HG03103 (cell line): ENCODE measurements at regions not wholly inside any gene's neighbourhood (a gene's known extent, or its start where the extent isn't known, plus 50 kb on each side); places are given as distances from the start of the nearest gene placed in this dataset.
"Not testable (repeated sequence)": the region's sequence is repeated elsewhere in the genome, so short reads cannot be mapped to it uniquely, and the experiment has no call there.

Experiments
- ATAC-seq: cut with Tn5 transposase; IDR thresholded peaks from one replicate; pipeline ENCODE4 v1.9.1; 2021; ENCODE audit warnings: low read depth; ENCODE audit not compliant: unreplicated experiment

DNA sequence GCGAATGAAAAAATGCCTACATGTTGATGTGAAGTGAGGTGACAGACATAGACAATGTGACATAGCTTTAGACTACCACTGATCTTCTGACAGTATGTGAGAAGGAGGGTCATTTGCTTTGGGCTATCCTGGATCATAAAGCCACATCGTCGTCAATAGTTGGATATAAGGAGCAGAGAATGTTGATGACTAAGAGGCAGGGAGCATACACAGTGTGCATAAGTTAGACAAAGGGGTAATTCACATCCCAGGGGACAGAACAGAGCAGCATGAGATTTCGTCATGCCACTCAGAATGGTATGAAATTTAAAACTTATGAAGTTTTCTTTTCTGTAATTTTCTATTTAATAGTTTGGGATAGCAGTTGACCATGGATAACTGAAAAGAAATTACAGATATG lies 403.2 kb downstream of the DSC3 start:
- ATAC-seq = no peak

GRCh38 chr18:30634249-30634648 lies 408.3 kb downstream of the DSC3 start:
- no peak for ATAC-seq

GRCh38 chr18:30632071-30632698 lies 410.4 kb downstream of the DSC3 start:
- no peak for ATAC-seq

GRCh38 chr18:30625961-30626360 lies 416.6 kb downstream of the DSC3 start:
- no peak for ATAC-seq

GRCh38 chr18:30623401-30624065 lies 419.0 kb downstream of the DSC3 start:
- no peak for ATAC-seq

DNA sequence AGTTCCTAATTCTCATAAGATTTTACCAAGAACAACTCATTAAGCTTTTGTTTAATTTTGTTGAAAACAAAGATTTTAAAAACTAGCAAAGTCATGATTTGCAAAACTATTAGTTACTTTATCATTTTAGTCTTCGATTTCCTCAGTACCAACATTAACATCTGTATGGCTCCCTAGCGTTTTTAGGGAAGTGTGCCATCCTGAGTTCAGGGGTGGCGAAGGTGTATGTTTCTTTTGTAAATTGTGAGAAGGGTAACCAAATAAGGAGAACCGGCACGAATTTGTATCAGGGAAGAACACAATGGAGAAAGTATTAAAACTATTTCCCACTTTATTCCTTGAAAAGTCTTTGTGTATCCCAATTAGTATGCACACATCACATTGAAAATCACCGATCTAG lies 419.9 kb downstream of the DSC3 start:
- ATAC-seq = no peak

DNA sequence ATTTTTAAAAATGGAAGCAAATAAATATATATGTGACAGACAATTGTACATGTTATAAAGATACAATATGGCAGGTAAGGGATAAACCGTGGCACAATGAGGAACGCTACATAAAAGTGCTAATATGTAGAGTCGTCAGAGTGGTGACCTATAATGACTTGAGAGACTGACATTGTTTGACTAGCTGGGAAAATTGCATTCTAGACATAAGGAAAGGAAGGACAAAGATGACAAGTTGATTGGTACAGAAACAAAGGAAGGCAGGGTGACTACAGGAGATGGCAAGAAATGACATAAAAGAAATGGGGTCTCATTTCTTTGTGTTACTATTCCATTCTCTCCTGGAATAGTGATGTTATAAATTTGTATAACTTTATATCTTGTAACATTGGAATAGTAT lies 420.4 kb downstream of the DSC3 start:
- ATAC-seq = no peak

- no peak for ATAC-seq
These were observed 424.0 kb downstream of the DSC3 start for GRCh38 chr18:30618567-30618966.

DNA sequence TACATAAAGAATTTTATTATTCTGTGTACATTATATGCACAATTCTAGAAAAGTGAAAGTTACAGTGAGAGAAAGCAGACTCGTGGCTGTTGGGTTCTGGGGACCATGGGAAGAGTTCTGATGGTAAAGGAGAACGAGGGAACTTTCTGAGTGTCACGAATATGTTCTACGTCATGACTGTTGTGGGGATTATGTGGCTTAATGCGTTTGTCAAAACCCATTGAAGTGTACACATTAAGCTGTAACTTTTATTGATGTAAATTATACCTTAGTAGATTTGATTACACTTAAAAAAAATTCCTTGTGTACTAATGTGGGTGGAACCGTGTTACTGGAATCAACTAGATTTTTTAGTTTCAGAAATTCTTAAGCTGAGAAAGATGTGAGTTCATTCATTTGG lies 426.1 kb downstream of the DSC3 start:
- ATAC-seq = no peak

GRCh38 chr18:30613467-30613801 lies 429.1 kb downstream of the DSC3 start:
- ATAC-seq = no peak

GRCh38 chr18:30601541-30601940 lies 441.0 kb downstream of the DSC3 start:
- no peak for ATAC-seq

DNA sequence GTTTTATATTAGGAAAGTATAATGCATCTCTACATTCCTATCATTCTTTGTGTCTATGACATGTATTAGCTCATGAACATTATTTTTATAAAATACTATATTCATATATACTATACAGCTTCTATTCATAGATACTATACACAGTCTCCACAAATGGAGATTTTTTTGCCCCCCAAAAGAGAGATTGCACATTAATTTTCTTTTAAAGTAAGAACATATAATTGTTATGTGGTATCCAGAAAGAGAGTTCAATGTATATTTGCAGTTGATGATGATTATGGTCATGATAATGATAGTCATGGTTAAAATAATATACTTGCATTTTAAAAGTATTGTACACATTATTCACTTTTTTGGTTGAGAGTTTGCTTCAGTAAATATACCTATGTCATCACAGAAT lies 445.3 kb downstream of the DSC3 start:
- ATAC-seq = no peak

DNA sequence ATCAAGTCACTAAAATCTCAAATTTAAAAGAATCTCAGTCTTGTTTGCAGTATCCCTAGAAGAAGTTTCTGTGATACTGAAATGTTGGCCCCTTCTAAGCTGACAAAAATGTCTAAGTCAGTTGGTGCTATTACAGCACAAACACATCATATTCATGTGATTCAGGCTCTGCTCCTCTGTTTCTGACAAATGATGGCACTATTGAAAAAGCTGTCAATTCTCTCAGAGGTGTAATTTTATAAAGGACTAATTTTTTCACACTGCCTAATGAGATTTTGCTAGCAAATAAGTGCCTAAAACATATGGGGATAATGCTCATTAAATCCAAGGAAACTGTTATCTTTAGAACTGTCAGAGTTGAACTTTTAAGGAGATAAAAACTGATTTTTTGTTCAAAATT lies 445.9 kb downstream of the DSC3 start:
- no peak for ATAC-seq

- ATAC-seq = no peak
These were observed 446.6 kb downstream of the DSC3 start for GRCh38 chr18:30595942-30596341.

GRCh38 chr18:30594911-30595310 lies 447.6 kb downstream of the DSC3 start:
- ATAC-seq = not testable (repeated sequence)

DNA sequence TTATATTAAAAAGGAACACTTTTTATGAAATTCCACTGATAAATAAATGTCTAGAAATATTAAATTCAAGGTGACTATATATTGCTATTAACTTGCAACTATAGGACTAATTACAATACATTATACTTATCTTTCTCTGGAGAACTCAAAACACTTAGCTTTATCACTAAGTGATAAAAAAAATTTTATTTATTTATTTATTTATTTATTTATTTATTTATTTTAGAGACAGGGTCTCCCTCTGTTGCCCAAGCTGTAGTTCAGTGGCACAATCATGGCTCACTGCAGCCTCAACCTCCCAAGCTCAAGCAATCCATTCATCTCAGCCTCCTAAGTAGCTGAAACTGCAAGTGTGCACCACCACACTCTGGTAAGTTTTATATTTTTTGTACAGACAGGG lies 451.1 kb downstream of the DSC3 start:
- no peak for ATAC-seq

GRCh38 chr18:30588673-30589164 lies 453.8 kb downstream of the DSC3 start:
- no peak for ATAC-seq

DNA sequence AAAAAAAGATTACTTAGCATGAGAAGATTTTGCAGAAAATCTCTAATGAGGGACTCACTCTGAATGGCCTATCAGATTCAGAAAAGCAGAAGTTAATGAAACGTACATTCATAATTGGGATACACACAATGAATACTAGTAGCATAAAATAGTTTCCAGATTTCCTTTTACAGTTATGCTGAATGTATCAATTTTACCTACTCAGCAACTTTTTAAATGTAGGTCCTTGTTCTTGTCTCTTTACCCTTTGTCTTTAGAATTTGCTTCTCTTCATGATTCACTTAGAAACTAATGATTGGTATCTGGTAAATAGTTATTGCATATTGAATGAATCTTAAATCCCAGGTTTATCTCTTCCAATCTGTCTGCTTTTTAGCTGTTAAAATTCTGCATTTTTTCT lies 458.8 kb downstream of the DSC3 start:
- no peak for ATAC-seq

DNA sequence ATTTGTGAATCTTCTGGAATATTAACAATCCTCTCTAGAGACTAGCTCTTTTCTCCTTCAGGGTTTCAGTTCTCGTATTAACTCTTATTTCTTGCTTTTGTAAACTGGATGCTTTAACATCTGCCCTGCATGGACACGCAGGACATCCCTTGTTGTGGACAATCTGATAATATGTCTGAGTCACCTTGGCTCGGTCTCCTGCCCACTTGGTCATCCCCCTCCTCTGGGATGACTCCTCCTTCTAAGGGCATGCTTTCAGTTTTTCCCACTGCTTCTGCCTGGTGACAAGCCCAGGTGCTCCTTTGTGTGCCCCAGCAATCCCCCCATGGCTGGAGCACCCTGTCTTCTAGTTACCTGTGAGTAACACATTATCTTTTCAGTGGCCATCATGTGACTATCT lies 460.5 kb downstream of the DSC3 start:
- ATAC-seq = no peak

GRCh38 chr18:30578707-30579106 lies 463.8 kb downstream of the DSC3 start:
- ATAC-seq = no peak

GRCh38 chr18:30572214-30572613 lies 470.3 kb downstream of the DSC3 start:
- no peak for ATAC-seq

DNA sequence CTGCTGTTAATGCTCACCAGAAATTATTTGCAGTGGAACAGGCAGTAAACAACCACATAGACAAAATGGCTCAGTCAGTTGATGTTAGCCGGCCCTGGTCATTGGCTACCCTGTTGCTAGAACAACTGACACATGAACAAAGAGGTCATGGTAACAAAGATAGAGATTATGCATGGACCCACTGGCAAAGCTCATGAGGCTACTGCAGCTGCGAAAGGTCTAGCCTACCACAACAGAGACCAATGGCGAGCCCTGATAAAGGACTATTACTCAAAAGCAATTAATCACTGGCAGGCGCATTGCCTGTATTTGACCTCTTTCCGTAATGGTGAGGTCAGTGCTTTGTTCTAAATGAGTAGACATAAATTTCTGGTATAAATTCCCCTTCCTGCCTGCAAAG lies 474.2 kb downstream of the DSC3 start:
- ATAC-seq = no peak

- ATAC-seq = no peak
These were observed 475.7 kb downstream of the DSC3 start for GRCh38 chr18:30566877-30567276.
